Calu3 (cell line): ENCODE measurements at regions not wholly inside any gene's neighbourhood (a gene's known extent, or its start where the extent isn't known, plus 50 kb on each side); places are given as distances from the start of the nearest gene placed in this dataset.

Experiments
- BruUV-seq: library from RNA; stranded (reverse); fragments of 400-500 nt; replicated peaks from 2 replicates; lab custom pipeline; 2021; lab: Mats Ljungman, UMichigan
- CTCF ChIA-PET: fragments of 300-600 bp; sonication (Branson Sonifier 250); formaldehyde crosslinking; loops from one replicate; lab custom pipeline; 2022; ENCODE audit warnings: antibody characterized with exemption; lab: Charles Lee
- DNase-seq: peaks from one replicate; pipeline ENCODE4 v3.0.0; 2022
- H3K27ac Mint-ChIP-seq: one replicate; pipeline ENCODE4 v1.8.0; 2022; ENCODE audit warnings: mixed read lengths; ENCODE audit not compliant: unreplicated experiment
- H3K27me3 Mint-ChIP-seq: one replicate; pipeline ENCODE4 v1.8.0; 2022; ENCODE audit warnings: mixed read lengths; ENCODE audit not compliant: unreplicated experiment
- H3K36me3 Mint-ChIP-seq: one replicate; pipeline ENCODE4 v1.8.0; 2022; ENCODE audit warnings: mild to moderate bottlenecking, moderate library complexity, mixed read lengths; ENCODE audit not compliant: insufficient read depth, unreplicated experiment
- H3K4me1 Mint-ChIP-seq: one replicate; pipeline ENCODE4 v1.8.0; 2022; ENCODE audit warnings: mild to moderate bottlenecking, low read depth, mixed read lengths; ENCODE audit not compliant: unreplicated experiment
- H3K4me3 Mint-ChIP-seq: one replicate; pipeline ENCODE4 v1.8.0; 2022; ENCODE audit warnings: mild to moderate bottlenecking, low read depth, moderate library complexity, mixed read lengths; ENCODE audit not compliant: unreplicated experiment
- H3K9me3 Mint-ChIP-seq: one replicate; pipeline ENCODE4 v1.8.0; 2022; ENCODE audit warnings: low read depth, mixed read lengths; ENCODE audit not compliant: unreplicated experiment
- intact Hi-C: fragments of 100-400 bp; cut with micrococcal nuclease; formaldehyde crosslinking; loops from one replicate; pipeline ENCODE4 v1.10.0; 2022; ENCODE audit not compliant: unreplicated experiment
- TF ChIP-seq, protein P1 (sequence below): fragments of 200-600 bp; IDR thresholded peaks from one replicate; pipeline ENCODE4 v1.8.0; 2022; ENCODE audit warnings: antibody characterized with exemption; ENCODE audit not compliant: unreplicated experiment

DNA sequence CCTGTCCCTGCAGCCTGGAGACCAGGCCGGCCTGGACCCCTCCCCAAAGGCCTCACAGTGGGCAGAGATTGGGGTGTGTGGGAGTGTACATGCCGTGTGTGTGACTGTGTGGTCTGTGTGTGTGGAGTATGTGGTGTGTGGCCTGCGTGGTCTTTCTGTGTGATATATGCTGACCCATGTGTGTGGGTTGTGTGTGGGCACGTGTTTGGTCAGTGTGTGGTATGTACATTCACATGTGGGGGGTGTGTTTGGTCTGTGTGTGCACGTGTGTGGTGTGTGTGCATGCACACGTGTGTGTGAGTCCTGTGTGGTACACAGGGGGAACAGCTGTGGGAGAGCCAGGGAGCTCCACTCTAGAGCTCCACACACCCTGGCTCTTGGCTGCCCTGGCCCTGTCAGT is 1185.1 kb downstream of the BRD1 start:
- Mint-ChIP-seq H3K27ac (no peak overlapping the region), H3K36me3 (no peaks in the 10 kb centered on the region), H3K4me1 (no peaks in the 10 kb centered on the region), H3K9me3 (peaks cover 2% of the 10 kb centered on the region), H3K27me3 (no peaks in the 10 kb centered on the region), H3K4me3 (no peak overlapping the region)
- intact Hi-C loops: no loop called here
- BruUV-seq: no TSS peak
- TF ChIP-seq, protein P1, sequence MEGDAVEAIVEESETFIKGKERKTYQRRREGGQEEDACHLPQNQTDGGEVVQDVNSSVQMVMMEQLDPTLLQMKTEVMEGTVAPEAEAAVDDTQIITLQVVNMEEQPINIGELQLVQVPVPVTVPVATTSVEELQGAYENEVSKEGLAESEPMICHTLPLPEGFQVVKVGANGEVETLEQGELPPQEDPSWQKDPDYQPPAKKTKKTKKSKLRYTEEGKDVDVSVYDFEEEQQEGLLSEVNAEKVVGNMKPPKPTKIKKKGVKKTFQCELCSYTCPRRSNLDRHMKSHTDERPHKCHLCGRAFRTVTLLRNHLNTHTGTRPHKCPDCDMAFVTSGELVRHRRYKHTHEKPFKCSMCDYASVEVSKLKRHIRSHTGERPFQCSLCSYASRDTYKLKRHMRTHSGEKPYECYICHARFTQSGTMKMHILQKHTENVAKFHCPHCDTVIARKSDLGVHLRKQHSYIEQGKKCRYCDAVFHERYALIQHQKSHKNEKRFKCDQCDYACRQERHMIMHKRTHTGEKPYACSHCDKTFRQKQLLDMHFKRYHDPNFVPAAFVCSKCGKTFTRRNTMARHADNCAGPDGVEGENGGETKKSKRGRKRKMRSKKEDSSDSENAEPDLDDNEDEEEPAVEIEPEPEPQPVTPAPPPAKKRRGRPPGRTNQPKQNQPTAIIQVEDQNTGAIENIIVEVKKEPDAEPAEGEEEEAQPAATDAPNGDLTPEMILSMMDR: no peak
- CTCF ChIA-PET: no interaction called here
- DNase-seq: no peak

DNA sequence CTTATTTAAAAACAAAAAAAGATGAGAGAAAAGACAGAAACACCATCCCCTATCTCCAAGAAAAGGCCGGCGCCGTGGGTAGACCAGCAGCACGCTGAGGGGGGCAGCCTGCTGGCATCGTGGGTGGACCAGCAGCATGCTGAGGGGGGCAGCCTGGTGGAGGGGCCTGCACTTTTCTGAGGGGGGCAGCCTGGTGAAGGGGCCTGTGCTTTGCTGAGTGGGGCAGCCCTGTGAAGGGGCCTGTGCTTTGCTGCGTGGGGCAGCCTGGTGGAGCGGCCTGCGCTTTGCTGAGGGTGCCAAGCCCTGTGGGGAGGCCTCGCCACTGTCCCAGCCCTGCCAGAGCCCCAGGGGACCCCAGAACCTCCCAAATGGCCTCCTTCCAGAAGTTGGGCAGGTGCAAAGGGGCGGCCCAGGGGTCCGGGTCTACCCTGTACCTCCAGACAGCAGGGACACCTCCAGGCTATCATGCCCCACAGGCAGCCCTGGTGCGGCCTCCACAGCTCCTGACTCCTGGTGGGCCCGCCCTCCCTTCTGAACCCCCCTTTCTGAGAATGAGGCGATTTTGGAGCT is 1185.7 kb downstream of the BRD1 start:
- H3K9me3 Mint-ChIP-seq: peaks cover 2% of the 10 kb centered on the region
- intact Hi-C loops: no loop called here
- H3K27ac Mint-ChIP-seq: no peak overlapping the region
- CTCF ChIA-PET: no interaction called here
- H3K36me3 Mint-ChIP-seq: no peaks in the 10 kb centered on the region
- no peaks in the 10 kb centered on the region for H3K27me3 Mint-ChIP-seq
- no TSS peak for BruUV-seq
- H3K4me1 Mint-ChIP-seq: no peaks in the 10 kb centered on the region
- DNase-seq: no peak
- TF ChIP-seq, protein P1: no peak
- H3K4me3 Mint-ChIP-seq: no peak overlapping the region

DNA sequence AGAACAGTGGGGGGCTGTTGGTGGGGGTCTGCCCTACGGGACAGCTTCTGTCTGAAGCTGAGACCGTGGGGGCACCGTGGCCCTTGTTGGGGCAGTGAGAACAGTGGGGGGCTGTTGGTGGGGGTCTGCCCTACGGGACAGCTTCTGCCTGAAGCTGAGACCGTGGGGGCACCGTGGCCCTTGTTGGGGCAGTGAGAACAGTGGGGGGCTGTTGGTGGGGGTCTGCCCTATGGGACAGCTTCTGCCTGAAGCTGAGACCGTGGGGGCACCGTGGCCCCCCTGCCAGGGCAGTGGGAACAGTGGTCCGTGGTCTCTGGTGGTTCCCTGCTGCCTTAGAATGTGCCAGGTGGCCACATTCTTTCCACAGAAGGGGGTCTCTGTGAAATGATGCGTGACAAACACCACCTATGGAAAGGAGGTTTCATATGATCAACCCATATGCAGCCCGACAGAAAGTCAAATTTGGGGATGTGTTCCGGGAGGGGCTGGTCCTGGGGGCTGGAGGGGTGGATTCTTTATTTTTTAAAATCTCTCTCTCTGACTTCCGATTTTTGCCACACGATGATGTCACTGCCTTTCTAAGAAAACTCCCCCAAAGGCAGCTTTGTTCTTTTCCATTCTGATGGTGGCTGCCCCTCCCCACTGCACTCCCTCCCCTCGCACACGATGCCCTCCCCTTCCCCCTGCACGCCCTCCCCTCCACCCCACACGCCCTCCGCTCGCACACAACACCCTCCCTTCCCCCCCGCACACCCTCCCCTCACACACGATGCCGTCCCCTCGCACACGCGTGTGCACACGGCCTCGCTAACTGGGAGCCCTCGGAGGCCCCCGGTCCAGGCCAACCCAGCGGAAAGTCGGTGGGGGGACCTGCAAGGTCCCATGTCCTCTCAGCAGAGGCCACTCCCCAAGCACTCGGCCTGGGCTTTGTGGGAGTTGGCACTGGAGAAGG is 1186.5 kb downstream of the BRD1 start:
- intact Hi-C loops: no loop called here
- H3K27ac Mint-ChIP-seq: no peak overlapping the region

DNA sequence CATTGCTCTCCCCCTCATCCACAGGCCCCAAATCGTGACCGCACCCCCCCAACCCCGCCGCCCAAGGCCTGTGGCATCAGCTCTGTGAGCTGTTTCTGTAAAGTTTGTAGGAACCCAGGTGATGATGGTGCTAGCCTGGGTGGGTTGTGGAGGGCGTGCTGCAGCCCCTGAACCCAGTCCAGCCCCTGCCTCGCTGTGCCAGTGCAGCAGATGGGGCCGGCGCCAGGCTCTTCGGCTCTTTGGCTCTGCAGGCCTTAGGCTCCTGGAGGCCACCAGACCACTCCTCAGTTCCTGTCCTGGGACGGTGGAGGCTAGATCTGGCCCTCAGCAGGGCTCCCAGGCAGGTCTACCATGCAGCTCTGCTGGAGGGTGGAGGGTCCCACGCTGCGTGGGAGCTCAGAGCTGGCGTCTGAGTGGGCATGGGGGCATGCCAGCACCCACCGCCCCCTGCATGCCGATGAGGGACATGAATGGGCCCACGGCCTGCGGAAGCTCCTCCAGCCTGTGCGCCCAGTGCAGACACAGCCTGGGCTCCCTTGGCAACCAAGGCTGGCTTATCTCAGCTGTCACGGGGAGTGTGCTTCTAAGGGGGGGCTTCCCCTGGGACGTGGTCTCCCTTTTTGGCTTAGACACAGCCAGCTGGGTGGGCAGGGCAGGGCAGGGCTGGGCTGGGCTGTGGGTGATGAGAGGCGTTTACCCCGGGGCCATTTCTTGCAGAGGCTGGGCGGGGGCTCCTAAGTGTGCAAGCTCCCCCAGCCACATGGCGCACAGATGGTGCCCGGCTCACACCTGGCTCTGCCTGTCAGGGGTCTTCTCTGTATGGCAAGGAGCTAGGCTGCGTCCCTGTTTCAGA is 1187.6 kb downstream of the BRD1 start:
- BruUV-seq: no TSS peak

More for the DNA sequence above, 1186.5 kb downstream of the BRD1 start:
- H3K9me3 Mint-ChIP-seq: peaks cover 2% of the 10 kb centered on the region
- H3K4me3 Mint-ChIP-seq: no peak overlapping the region
- no peaks in the 10 kb centered on the region for H3K4me1 Mint-ChIP-seq
- no peak for DNase-seq
- CTCF ChIA-PET: no interaction called here
- TF ChIP-seq, protein P1: no peak
- H3K27me3 Mint-ChIP-seq: no peaks in the 10 kb centered on the region
- BruUV-seq: no TSS peak
- no peaks in the 10 kb centered on the region for H3K36me3 Mint-ChIP-seq

More for the DNA sequence above, 1187.6 kb downstream of the BRD1 start:
- intact Hi-C loops: no loop called here
- no peak overlapping the region for H3K4me3 Mint-ChIP-seq
- H3K27ac Mint-ChIP-seq: no peak overlapping the region
- CTCF ChIA-PET: no interaction called here
- TF ChIP-seq, protein P1: no peak
- H3K9me3 Mint-ChIP-seq: peaks cover 2% of the 10 kb centered on the region
- no peaks in the 10 kb centered on the region for H3K27me3 Mint-ChIP-seq
- no peak for DNase-seq
- no peaks in the 10 kb centered on the region for H3K4me1 Mint-ChIP-seq
- no peaks in the 10 kb centered on the region for H3K36me3 Mint-ChIP-seq
